ENCODE measurements at regions not wholly inside any gene's neighbourhood (a gene's known extent, or its start where the extent isn't known, plus 50 kb on each side); places are given as distances from the start of the nearest gene placed in this dataset.

GRCh38 chr14:100644383-100644782 lies 57.2 kb upstream of the BEGAIN start:
- H3K36me3 ChIP-seq, result no peaks in the 10 kb centered on the region
- no peaks in the 10 kb centered on the region for H3K27me3 ChIP-seq
- intact Hi-C loops (cut with DNase I), result no loop called here
- DNase-seq (ENCODE audit: low spot score in 2 of 2), result no peak
- no peak for TF ChIP-seq CTCF (IDR thresholded peaks at IDR 0.05)
- H3K4me3 ChIP-seq, result no peak overlapping the region
- no peak overlapping the region for H3K27ac ChIP-seq
- no peaks in the 10 kb centered on the region for H3K4me1 ChIP-seq
- no peaks in the 10 kb centered on the region for H3K9me3 ChIP-seq

- Histone ChIP-seq H3K27me3 (no peaks in the 10 kb centered on the region), H3K4me3 (no peak overlapping the region), H3K4me1 (no peaks in the 10 kb centered on the region), H3K36me3 (no peaks in the 10 kb centered on the region), H3K9me3 (no peaks in the 10 kb centered on the region), H3K27ac (no peak overlapping the region)
- DNase-seq (ENCODE audit: low spot score in 2 of 2), result no peak
- intact Hi-C loops (cut with DNase I), result no loop called here
- TF ChIP-seq CTCF (IDR thresholded peaks at IDR 0.05), result no peak
Observed at GRCh38 chr14:100644784-100645183, 57.6 kb upstream of the BEGAIN start.

- H3K36me3 ChIP-seq, result no peaks in the 10 kb centered on the region
- H3K4me3 ChIP-seq, result no peak overlapping the region
- no peaks in the 10 kb centered on the region for H3K4me1 ChIP-seq
- TF ChIP-seq CTCF (IDR thresholded peaks at IDR 0.05), result peak in 2 of 3 experiments; percentile 46 to 51
- H3K27ac ChIP-seq, result no peak overlapping the region
- H3K9me3 ChIP-seq, result no peaks in the 10 kb centered on the region
- intact Hi-C loops (cut with DNase I), result no loop called here
- peak in 1 of 2 donors; percentile 84 for DNase-seq (ENCODE audit: low spot score in 2 of 2)
- H3K27me3 ChIP-seq, result no peaks in the 10 kb centered on the region
Observed at GRCh38 chr14:100645196-100645981, 58.2 kb upstream of the BEGAIN start.

GRCh38 chr14:100645982-100646314 lies 58.7 kb upstream of the BEGAIN start:
- no peaks in the 10 kb centered on the region for H3K9me3 ChIP-seq
- no peak overlapping the region for H3K4me3 ChIP-seq
- no peaks in the 10 kb centered on the region for H3K27me3 ChIP-seq
- no peaks in the 10 kb centered on the region for H3K4me1 ChIP-seq
- TF ChIP-seq CTCF (IDR thresholded peaks at IDR 0.05), result no peak
- intact Hi-C loops (cut with DNase I), result no loop called here
- no peak overlapping the region for H3K27ac ChIP-seq
- H3K36me3 ChIP-seq, result no peaks in the 10 kb centered on the region
- DNase-seq (ENCODE audit: low spot score in 2 of 2), result no peak

- DNase-seq (ENCODE audit: low spot score in 2 of 2), result no peak
- Histone ChIP-seq H3K27me3 (no peaks in the 10 kb centered on the region), H3K27ac (no peak overlapping the region), H3K4me3 (no peak overlapping the region), H3K9me3 (no peaks in the 10 kb centered on the region), H3K36me3 (no peaks in the 10 kb centered on the region), H3K4me1 (no peaks in the 10 kb centered on the region)
- intact Hi-C loops (cut with DNase I), result no loop called here
- TF ChIP-seq CTCF (IDR thresholded peaks at IDR 0.05), result no peak
Observed at GRCh38 chr14:100648474-100649172, 61.4 kb upstream of the BEGAIN start.

Measured in ascending aorta (tissue), 2 donors.